ENCODE measurements at regions not wholly inside any gene's neighbourhood (a gene's known extent, or its start where the extent isn't known, plus 50 kb on each side); places are given as distances from the start of the nearest gene placed in this dataset.

DNA sequence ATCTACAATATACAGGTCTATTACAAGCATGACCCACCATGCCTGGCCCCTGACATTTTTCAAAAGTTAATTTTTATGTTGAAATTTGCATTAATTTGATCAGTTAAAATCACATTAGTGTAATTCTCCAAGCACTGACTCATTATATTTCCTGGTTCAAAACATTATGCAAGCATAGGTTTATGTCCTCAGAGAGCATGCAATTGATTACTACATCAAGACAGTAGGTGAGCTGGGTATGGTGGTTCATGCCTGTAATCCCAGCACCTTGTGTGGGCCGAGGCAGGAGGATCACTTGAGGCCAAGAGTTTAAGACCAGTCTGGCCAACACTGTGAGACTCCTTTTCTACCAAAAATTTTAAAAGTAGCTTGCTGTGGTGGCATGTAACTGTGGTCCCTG, 248.8 kb upstream of the KLHL1 start:
- no peaks in the 10 kb centered on the region for H3K9me3 ChIP-seq (ENCODE audit: control insufficient read depth in 1 of 2, low read length in 2 of 2)
- H3K27me3 ChIP-seq (ENCODE audit: control insufficient read depth in 1 of 2, insufficient read depth in 2 of 2, low read length in 2 of 2) = no peaks in the 10 kb centered on the region
- H3K27ac ChIP-seq (ENCODE audit: low read depth, low read length) = no peak overlapping the region
- no peak overlapping the region for H3K9ac ChIP-seq (ENCODE audit: low read depth in 1 of 2, low read length in 2 of 2)
- H3K4me1 ChIP-seq (ENCODE audit: control insufficient read depth in 1 of 2, insufficient read depth in 2 of 2, low read length in 2 of 2) = no peaks in the 10 kb centered on the region
- no peaks in the 10 kb centered on the region for H3K36me3 ChIP-seq (ENCODE audit: control insufficient read depth in 1 of 2, insufficient read depth in 2 of 2, low read length in 2 of 2)
- no peak overlapping the region for H3K4me3 ChIP-seq (ENCODE audit: low read depth in 1 of 2, low read length in 2 of 2)

DNA sequence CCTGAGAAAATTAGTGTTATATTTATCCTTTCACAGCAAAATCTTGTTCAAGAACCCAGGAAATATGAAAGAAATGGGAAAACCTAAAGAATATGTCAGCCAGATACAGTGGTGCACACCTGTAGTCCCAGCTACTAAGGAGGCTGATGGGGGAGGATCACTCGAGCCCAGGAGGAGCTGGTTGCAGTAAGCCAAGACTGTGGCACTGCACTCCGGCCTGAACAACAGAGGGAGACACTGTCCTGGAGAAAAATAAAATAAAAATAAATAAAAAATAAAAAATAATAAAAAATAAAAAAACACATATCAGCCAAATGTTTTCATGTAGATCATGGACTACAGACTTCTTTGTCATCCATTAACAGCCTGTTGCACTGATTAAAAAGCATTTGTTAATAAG, 244.8 kb upstream of the KLHL1 start:
- Histone ChIP-seq H3K4me1 (ENCODE audit: control insufficient read depth in 1 of 2, insufficient read depth in 2 of 2, low read length in 2 of 2) (no peaks in the 10 kb centered on the region), H3K9ac (ENCODE audit: low read depth in 1 of 2, low read length in 2 of 2) (no peak overlapping the region), H3K4me3 (ENCODE audit: low read depth in 1 of 2, low read length in 2 of 2) (no peak overlapping the region), H3K27ac (ENCODE audit: low read depth, low read length) (no peak overlapping the region), H3K9me3 (ENCODE audit: control insufficient read depth in 1 of 2, low read length in 2 of 2) (no peaks in the 10 kb centered on the region), H3K27me3 (ENCODE audit: control insufficient read depth in 1 of 2, insufficient read depth in 2 of 2, low read length in 2 of 2) (no peaks in the 10 kb centered on the region), H3K36me3 (ENCODE audit: control insufficient read depth in 1 of 2, insufficient read depth in 2 of 2, low read length in 2 of 2) (no peaks in the 10 kb centered on the region)

DNA sequence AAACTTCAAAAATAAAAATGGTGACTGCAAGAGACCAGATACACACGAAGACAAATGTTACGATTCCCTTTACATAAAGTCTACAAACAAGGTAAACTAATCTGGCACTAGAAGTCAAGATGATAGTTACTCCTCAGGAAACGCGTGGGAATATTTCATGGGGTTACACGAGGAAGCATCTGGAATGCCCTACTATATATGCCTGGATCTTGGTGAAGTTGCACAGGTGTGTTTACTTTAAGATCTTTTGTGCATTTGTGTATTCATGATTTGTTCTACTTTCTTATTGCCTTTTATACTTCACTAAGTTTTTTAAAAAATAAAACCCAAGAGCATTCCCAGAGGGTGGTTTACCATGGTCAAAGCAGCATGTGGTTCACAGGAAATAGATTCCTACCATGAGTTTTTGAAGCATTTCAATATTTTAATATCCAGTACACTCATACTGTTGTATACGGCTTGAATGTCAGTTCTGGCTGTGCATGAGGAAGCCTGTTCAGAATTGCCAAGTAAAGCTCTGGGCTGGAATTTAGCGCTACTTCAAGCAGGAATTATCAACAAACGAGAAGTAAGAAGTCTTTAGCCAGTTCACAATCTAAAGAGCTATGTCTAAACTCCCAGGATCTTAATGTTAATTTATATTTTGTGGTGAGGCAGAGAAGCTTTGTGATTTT, 239.8 kb upstream of the KLHL1 start:
- Histone ChIP-seq H3K27ac (ENCODE audit: low read depth, low read length) (no peak overlapping the region), H3K4me3 (ENCODE audit: low read depth in 1 of 2, low read length in 2 of 2) (no peak overlapping the region), H3K9ac (ENCODE audit: low read depth in 1 of 2, low read length in 2 of 2) (no peak overlapping the region), H3K27me3 (ENCODE audit: control insufficient read depth in 1 of 2, insufficient read depth in 2 of 2, low read length in 2 of 2) (no peaks in the 10 kb centered on the region), H3K36me3 (ENCODE audit: control insufficient read depth in 1 of 2, insufficient read depth in 2 of 2, low read length in 2 of 2) (no peaks in the 10 kb centered on the region), H3K9me3 (ENCODE audit: control insufficient read depth in 1 of 2, low read length in 2 of 2) (no peaks in the 10 kb centered on the region), H3K4me1 (ENCODE audit: control insufficient read depth in 1 of 2, insufficient read depth in 2 of 2, low read length in 2 of 2) (no peaks in the 10 kb centered on the region)

DNA sequence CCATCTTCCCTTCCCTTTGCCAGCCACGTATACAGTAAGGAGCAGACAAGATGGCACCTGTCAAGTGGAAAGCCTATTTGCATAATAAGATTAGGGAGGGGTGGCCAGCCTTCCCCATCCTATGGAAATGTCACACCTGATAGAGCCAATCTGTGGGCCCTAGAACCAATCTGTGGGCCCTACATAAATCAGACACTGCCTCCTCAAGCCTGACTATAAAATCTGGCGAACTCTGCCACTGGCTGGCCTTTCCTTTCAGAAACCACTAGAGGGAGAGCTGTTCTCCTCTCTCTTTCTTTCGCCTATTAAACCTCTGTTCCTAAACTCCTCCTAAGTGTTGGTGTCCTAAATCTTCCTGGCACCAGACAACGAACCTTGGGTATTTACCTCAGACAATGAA, 231.5 kb upstream of the KLHL1 start:
- no peaks in the 10 kb centered on the region for H3K36me3 ChIP-seq (ENCODE audit: control insufficient read depth in 1 of 2, insufficient read depth in 2 of 2, low read length in 2 of 2)
- no peaks in the 10 kb centered on the region for H3K9me3 ChIP-seq (ENCODE audit: control insufficient read depth in 1 of 2, low read length in 2 of 2)
- H3K9ac ChIP-seq (ENCODE audit: low read depth in 1 of 2, low read length in 2 of 2) = no peak overlapping the region
- no peaks in the 10 kb centered on the region for H3K4me1 ChIP-seq (ENCODE audit: control insufficient read depth in 1 of 2, insufficient read depth in 2 of 2, low read length in 2 of 2)
- H3K27ac ChIP-seq (ENCODE audit: low read depth, low read length) = no peak overlapping the region
- H3K27me3 ChIP-seq (ENCODE audit: control insufficient read depth in 1 of 2, insufficient read depth in 2 of 2, low read length in 2 of 2) = no peaks in the 10 kb centered on the region
- H3K4me3 ChIP-seq (ENCODE audit: low read depth in 1 of 2, low read length in 2 of 2) = no peak overlapping the region

DNA sequence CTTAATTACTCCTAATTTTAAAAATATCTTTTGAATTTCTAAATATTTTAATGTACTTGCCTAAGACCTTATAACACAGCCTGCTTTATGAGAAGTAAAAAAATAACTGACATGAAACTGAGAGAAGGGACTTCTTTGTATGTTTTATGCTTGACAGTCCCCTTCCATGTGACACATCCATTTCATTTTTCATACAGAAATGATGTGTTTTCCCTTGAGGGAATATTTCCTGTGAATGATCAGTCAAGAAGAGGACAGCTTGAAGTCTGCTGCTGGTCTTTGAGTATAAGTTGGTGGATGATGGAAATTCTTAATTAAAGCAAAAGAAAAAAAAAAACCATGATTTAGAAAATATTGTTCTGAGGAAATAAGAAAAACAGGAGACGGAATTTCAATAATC, 230.4 kb upstream of the KLHL1 start:
- H3K36me3 ChIP-seq (ENCODE audit: control insufficient read depth in 1 of 2, insufficient read depth in 2 of 2, low read length in 2 of 2) = no peaks in the 10 kb centered on the region
- no peak overlapping the region for H3K9ac ChIP-seq (ENCODE audit: low read depth in 1 of 2, low read length in 2 of 2)
- no peaks in the 10 kb centered on the region for H3K4me1 ChIP-seq (ENCODE audit: control insufficient read depth in 1 of 2, insufficient read depth in 2 of 2, low read length in 2 of 2)
- H3K9me3 ChIP-seq (ENCODE audit: control insufficient read depth in 1 of 2, low read length in 2 of 2) = no peaks in the 10 kb centered on the region
- no peaks in the 10 kb centered on the region for H3K27me3 ChIP-seq (ENCODE audit: control insufficient read depth in 1 of 2, insufficient read depth in 2 of 2, low read length in 2 of 2)
- H3K27ac ChIP-seq (ENCODE audit: low read depth, low read length) = no peak overlapping the region
- H3K4me3 ChIP-seq (ENCODE audit: low read depth in 1 of 2, low read length in 2 of 2) = no peak overlapping the region

DNA sequence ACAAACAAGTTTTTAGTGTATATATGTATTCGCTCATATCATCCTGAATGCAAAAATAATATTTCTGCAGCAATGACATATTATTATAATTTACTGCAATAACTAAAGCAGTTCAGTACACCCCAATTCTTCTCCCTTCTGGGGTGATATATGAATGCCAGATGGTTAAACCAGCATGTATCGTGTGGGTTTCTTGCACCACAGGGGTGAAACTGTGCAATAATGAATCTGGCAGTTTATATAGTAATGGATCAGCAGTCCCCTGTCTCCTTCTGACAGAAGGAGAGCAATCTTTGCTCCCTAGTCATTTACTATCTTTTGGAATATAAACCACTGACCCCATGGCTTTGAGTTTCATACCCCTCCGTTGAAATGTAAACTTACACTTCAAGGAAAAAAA, 228.6 kb upstream of the KLHL1 start:
- no peak overlapping the region for H3K4me3 ChIP-seq (ENCODE audit: low read depth in 1 of 2, low read length in 2 of 2)
- no peak overlapping the region for H3K27ac ChIP-seq (ENCODE audit: low read depth, low read length)
- H3K9me3 ChIP-seq (ENCODE audit: control insufficient read depth in 1 of 2, low read length in 2 of 2) = no peaks in the 10 kb centered on the region
- no peaks in the 10 kb centered on the region for H3K27me3 ChIP-seq (ENCODE audit: control insufficient read depth in 1 of 2, insufficient read depth in 2 of 2, low read length in 2 of 2)
- no peak overlapping the region for H3K9ac ChIP-seq (ENCODE audit: low read depth in 1 of 2, low read length in 2 of 2)
- no peaks in the 10 kb centered on the region for H3K36me3 ChIP-seq (ENCODE audit: control insufficient read depth in 1 of 2, insufficient read depth in 2 of 2, low read length in 2 of 2)
- no peaks in the 10 kb centered on the region for H3K4me1 ChIP-seq (ENCODE audit: control insufficient read depth in 1 of 2, insufficient read depth in 2 of 2, low read length in 2 of 2)

DNA sequence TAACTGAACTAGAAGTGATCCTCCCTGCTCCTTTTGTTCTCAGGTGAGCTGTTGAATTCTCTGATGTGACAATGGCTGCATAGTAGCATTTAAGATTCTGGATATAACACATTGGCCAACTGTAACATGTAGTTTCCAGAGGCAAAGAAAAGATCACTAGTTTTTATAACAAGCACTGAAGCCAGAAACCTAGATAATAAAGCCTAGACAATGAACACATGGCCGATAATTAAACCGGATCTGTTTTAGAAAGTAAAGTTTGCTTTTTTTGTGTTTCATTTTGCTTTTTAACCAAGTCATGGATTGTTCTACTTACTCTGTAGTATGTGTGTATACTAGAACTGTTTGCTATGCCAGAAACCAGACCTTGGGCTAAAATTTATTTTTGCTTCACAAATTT, 225.5 kb upstream of the KLHL1 start:
- H3K4me1 ChIP-seq (ENCODE audit: control insufficient read depth in 1 of 2, insufficient read depth in 2 of 2, low read length in 2 of 2) = no peaks in the 10 kb centered on the region
- H3K36me3 ChIP-seq (ENCODE audit: control insufficient read depth in 1 of 2, insufficient read depth in 2 of 2, low read length in 2 of 2) = no peaks in the 10 kb centered on the region
- H3K9ac ChIP-seq (ENCODE audit: low read depth in 1 of 2, low read length in 2 of 2) = no peak overlapping the region
- H3K27ac ChIP-seq (ENCODE audit: low read depth, low read length) = no peak overlapping the region
- no peaks in the 10 kb centered on the region for H3K27me3 ChIP-seq (ENCODE audit: control insufficient read depth in 1 of 2, insufficient read depth in 2 of 2, low read length in 2 of 2)
- no peak overlapping the region for H3K4me3 ChIP-seq (ENCODE audit: low read depth in 1 of 2, low read length in 2 of 2)
- no peaks in the 10 kb centered on the region for H3K9me3 ChIP-seq (ENCODE audit: control insufficient read depth in 1 of 2, low read length in 2 of 2)

DNA sequence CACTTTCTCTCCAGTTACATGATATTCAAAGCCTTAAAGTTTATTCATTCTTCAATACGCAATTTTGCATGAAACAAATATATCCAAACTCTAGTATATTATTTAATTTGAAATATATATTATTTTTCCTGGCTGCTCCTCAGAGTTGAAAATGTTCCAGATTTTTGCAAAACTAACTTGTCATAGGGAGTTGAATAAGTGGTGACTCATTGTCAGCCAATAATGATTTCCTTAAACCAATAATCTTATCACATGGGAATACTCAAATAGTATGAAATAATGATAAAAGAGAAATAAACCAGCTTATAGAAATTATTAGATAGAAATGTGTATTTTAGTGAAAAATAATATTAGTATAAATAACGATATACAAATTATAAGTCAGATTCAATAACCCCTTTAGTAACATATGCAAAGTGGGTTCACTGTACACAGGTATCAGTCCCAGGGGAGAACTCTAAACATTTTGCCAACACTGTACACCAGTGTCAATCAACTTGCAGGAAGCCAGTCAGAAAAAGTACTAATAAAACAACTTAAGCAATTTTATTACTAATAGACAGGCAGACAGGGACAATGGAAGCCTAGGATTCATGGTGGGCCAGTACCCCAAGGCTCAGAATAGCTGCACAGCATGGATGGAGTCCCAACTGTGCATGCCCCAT, 222.6 kb upstream of the KLHL1 start:
- no peaks in the 10 kb centered on the region for H3K9me3 ChIP-seq (ENCODE audit: control insufficient read depth in 1 of 2, low read length in 2 of 2)
- H3K36me3 ChIP-seq (ENCODE audit: control insufficient read depth in 1 of 2, insufficient read depth in 2 of 2, low read length in 2 of 2) = no peaks in the 10 kb centered on the region
- H3K9ac ChIP-seq (ENCODE audit: low read depth in 1 of 2, low read length in 2 of 2) = no peak overlapping the region
- no peak overlapping the region for H3K27ac ChIP-seq (ENCODE audit: low read depth, low read length)
- H3K4me3 ChIP-seq (ENCODE audit: low read depth in 1 of 2, low read length in 2 of 2) = no peak overlapping the region
- no peaks in the 10 kb centered on the region for H3K4me1 ChIP-seq (ENCODE audit: control insufficient read depth in 1 of 2, insufficient read depth in 2 of 2, low read length in 2 of 2)
- H3K27me3 ChIP-seq (ENCODE audit: control insufficient read depth in 1 of 2, insufficient read depth in 2 of 2, low read length in 2 of 2) = no peaks in the 10 kb centered on the region

DNA sequence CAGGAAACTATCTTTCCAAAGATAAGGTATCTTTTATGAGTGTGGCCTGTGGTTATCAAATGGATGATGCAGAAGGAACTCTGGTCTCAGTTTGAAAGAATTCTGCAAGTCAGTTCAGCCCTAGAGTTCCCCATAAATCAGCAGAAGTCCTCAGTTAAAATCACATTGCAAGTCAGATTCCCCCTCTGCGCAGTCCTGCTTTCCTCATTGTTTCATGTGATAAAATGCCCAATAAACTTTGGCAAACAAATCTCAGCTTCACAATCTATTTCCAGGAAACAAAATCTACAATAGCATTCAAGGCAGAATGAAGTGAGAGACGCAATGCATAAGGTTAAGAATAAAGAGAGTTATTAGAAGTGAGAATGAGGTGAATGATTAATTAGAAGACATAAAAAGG, 216.3 kb upstream of the KLHL1 start:
- Histone ChIP-seq H3K27me3 (ENCODE audit: control insufficient read depth in 1 of 2, insufficient read depth in 2 of 2, low read length in 2 of 2) (no peaks in the 10 kb centered on the region), H3K4me1 (ENCODE audit: control insufficient read depth in 1 of 2, insufficient read depth in 2 of 2, low read length in 2 of 2) (no peaks in the 10 kb centered on the region), H3K9ac (ENCODE audit: low read depth in 1 of 2, low read length in 2 of 2) (no peak overlapping the region), H3K4me3 (ENCODE audit: low read depth in 1 of 2, low read length in 2 of 2) (no peak overlapping the region), H3K27ac (ENCODE audit: low read depth, low read length) (no peak overlapping the region), H3K9me3 (ENCODE audit: control insufficient read depth in 1 of 2, low read length in 2 of 2) (no peaks in the 10 kb centered on the region), H3K36me3 (ENCODE audit: control insufficient read depth in 1 of 2, insufficient read depth in 2 of 2, low read length in 2 of 2) (no peaks in the 10 kb centered on the region)

DNA sequence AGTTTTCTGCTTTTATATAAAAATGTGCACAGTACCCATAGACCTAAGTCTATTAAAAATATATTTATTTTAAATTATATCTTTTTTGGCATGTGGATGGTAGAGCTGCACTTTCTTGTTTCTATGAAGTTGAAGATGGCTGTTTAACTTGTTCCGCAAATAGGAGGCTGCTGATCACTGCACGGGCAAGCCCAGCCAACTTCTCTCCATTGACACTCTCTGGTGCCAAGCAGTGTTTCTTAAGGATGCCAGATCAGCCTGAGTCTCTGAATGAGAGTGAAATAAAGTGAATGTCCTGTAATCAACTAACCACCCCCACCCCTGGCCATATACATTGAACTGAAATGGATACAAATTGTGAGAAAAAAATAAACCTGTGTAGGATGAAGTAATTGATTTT, 202.9 kb upstream of the KLHL1 start:
- Histone ChIP-seq H3K9me3 (ENCODE audit: control insufficient read depth in 1 of 2, low read length in 2 of 2) (no peaks in the 10 kb centered on the region), H3K27ac (ENCODE audit: low read depth, low read length) (no peak overlapping the region), H3K9ac (ENCODE audit: low read depth in 1 of 2, low read length in 2 of 2) (no peak overlapping the region)

More for the DNA sequence above, 202.9 kb upstream of the KLHL1 start:
- no peaks in the 10 kb centered on the region for H3K36me3 ChIP-seq (ENCODE audit: control insufficient read depth in 1 of 2, insufficient read depth in 2 of 2, low read length in 2 of 2)
- no peak overlapping the region for H3K4me3 ChIP-seq (ENCODE audit: low read depth in 1 of 2, low read length in 2 of 2)
- no peaks in the 10 kb centered on the region for H3K27me3 ChIP-seq (ENCODE audit: control insufficient read depth in 1 of 2, insufficient read depth in 2 of 2, low read length in 2 of 2)
- H3K4me1 ChIP-seq (ENCODE audit: control insufficient read depth in 1 of 2, insufficient read depth in 2 of 2, low read length in 2 of 2) = no peaks in the 10 kb centered on the region
